ENCODE measurements at regions not wholly inside any gene's neighbourhood (a gene's known extent, or its start where the extent isn't known, plus 50 kb on each side); places are given as distances from the start of the nearest gene placed in this dataset.

DNA sequence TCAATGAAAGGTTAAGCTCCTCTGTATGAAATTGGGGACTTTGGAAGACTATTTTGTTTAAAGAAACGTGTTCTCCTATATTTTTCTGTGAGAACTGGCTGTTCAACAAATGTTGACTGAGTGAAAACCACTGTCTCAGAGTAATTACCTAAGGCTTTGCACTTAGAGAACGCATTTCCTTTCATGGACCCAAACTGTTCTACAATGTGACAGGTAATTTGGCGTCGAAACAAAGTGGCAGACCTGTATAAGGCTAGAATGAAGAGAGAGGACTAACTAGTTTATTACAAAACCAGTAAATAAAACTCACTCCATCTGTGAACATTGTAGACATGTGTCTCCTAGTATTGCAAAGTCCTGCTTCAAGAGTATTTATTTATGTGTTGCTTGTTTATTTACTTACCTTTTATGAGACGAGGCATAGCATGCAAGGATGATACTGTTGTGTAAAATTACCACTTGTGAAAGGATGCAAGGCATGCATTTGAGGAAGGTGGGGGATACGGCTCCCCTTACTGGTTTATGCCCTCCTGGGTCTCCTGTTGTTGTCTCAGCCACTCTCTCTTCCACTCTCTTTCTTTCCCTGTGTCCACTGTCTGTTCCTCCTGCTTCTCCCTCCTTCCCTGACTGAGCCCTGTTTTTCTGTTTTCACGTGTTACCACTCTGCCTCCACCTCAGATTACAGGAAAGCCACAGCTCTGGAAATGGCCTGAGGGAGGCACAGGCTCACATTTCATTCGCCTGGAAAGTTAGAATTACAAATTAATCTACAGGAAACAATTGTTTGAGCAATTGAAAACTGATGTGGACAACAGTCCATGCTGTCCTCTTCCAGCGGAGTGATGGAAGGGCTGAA is 444.0 kb upstream of the ZNF608 start:
- H3K27me3 ChIP-seq (ENCODE audit: control insufficient read depth, insufficient read depth, low read length), result no peaks in the 10 kb centered on the region
- Mint-ChIP-seq H3K36me3 (no peaks in the 10 kb centered on the region), H3K9me3 (no peaks in the 10 kb centered on the region), H3K4me1 (no peaks in the 10 kb centered on the region), H3K27ac (no peak overlapping the region), H3K4me3 (no peak overlapping the region), H3K27me3 (ENCODE audit: low read depth in 2 of 2) (no peaks in the 10 kb centered on the region)
- intact Hi-C loops (cut with micrococcal nuclease), result no loop called here
- ATAC-seq (no peak), DNase-seq (no peak)
- H3K27ac ChIP-seq (ENCODE audit: low read length), result no peak overlapping the region
- WGBS (ENCODE audit: insufficient coverage), result 73% methylated on average over 9 of the region's 9 CpGs
- no peaks in the 10 kb centered on the region for H3K4me1 ChIP-seq (ENCODE audit: control insufficient read depth, insufficient read depth, low read length)
- H3K4me3 ChIP-seq (ENCODE audit: low read length), result no peak overlapping the region
- no peaks in the 10 kb centered on the region for H3K36me3 ChIP-seq (ENCODE audit: control insufficient read depth, insufficient read depth, low read length)
- no peaks in the 10 kb centered on the region for H3K9me3 ChIP-seq (ENCODE audit: control insufficient read depth, insufficient read depth, low read length)
- TF ChIP-seq, protein P1, sequence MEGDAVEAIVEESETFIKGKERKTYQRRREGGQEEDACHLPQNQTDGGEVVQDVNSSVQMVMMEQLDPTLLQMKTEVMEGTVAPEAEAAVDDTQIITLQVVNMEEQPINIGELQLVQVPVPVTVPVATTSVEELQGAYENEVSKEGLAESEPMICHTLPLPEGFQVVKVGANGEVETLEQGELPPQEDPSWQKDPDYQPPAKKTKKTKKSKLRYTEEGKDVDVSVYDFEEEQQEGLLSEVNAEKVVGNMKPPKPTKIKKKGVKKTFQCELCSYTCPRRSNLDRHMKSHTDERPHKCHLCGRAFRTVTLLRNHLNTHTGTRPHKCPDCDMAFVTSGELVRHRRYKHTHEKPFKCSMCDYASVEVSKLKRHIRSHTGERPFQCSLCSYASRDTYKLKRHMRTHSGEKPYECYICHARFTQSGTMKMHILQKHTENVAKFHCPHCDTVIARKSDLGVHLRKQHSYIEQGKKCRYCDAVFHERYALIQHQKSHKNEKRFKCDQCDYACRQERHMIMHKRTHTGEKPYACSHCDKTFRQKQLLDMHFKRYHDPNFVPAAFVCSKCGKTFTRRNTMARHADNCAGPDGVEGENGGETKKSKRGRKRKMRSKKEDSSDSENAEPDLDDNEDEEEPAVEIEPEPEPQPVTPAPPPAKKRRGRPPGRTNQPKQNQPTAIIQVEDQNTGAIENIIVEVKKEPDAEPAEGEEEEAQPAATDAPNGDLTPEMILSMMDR (IDR thresholded peaks at IDR 0.05), result no peak

DNA sequence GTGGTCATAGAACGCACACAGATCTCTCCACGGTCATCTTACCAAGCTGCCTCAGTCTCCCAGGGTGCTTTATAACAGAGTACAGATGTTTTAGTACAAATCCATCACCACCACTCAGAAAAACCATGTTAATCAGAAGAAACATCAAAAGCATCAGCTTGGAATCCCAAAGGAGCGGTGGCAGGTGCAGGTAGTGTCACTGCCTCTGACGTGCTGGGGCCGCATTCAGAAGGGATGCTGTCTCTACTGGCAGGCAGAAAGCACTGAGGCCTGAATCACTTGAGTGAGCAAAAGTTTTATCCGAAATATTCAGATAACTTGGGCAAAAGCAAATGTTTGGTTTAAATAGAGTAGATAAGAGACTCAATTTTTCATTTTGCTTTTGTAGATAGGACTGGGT is 448.4 kb upstream of the ZNF608 start:
- H3K4me3 Mint-ChIP-seq, result no peak overlapping the region
- Histone ChIP-seq H3K4me1 (ENCODE audit: control insufficient read depth, insufficient read depth, low read length) (no peaks in the 10 kb centered on the region), H3K27ac (ENCODE audit: low read length) (no peak overlapping the region), H3K4me3 (ENCODE audit: low read length) (no peak overlapping the region), H3K36me3 (ENCODE audit: control insufficient read depth, insufficient read depth, low read length) (no peaks in the 10 kb centered on the region), H3K9me3 (ENCODE audit: control insufficient read depth, insufficient read depth, low read length) (no peaks in the 10 kb centered on the region), H3K27me3 (ENCODE audit: control insufficient read depth, insufficient read depth, low read length) (no peaks in the 10 kb centered on the region)
- WGBS (ENCODE audit: insufficient coverage), result 92% methylated on average over 6 of the region's 6 CpGs
- no peaks in the 10 kb centered on the region for H3K4me1 Mint-ChIP-seq
- intact Hi-C loops (cut with micrococcal nuclease), result no loop called here
- no peaks in the 10 kb centered on the region for H3K36me3 Mint-ChIP-seq
- no peaks in the 10 kb centered on the region for H3K9me3 Mint-ChIP-seq
- H3K27ac Mint-ChIP-seq, result no peak overlapping the region
- peaks cover 0 to 5% of the 10 kb centered on the region in 2 donors for H3K27me3 Mint-ChIP-seq (ENCODE audit: low read depth in 2 of 2)
- TF ChIP-seq, protein P1 (IDR thresholded peaks at IDR 0.05), result no peak
- no peak for DNase-seq
- ATAC-seq, result no peak

DNA sequence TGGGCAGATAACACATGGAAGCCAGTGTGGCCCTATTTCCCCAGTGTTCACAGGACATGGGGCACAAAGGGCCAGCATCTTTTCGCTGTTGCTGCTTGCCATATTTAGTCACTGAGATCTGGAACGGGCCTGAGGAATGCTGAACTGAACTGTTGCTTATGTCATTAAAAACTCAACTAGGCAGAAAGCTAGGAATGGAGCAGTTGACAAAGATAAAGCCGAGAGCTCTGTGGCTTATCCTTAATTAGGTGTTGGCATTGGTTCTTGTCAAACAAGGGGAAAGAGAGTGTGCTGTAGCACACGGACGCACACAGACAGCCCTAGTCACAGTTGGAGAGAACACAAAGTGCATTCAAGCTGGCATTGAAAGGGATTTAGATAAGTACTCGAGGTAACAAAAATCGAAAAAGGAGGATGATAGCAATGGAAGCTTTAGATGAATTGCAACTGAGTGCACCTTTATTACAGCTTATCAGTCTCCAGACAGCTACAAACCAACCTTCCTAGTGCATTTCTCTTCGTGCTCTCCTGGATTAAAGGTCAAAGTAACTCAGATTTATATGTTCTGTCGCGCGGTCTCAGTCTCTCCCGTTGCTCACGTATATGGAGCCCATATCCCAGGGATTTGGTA is 450.2 kb upstream of the ZNF608 start:
- no peaks in the 10 kb centered on the region for H3K36me3 Mint-ChIP-seq
- intact Hi-C loops (cut with micrococcal nuclease), result no loop called here
- 92% methylated on average over 13 of the region's 13 CpGs for WGBS (ENCODE audit: insufficient coverage)
- H3K27ac Mint-ChIP-seq, result no peak overlapping the region
- TF ChIP-seq, protein P1 (IDR thresholded peaks at IDR 0.05), result no peak
- H3K27me3 ChIP-seq (ENCODE audit: control insufficient read depth, insufficient read depth, low read length), result no peaks in the 10 kb centered on the region
- ATAC-seq (no peak), DNase-seq (no peak)
- no peak overlapping the region for H3K27ac ChIP-seq (ENCODE audit: low read length)
- peaks cover 13 to 14% of the 10 kb centered on the region in 2 donors for H3K4me1 Mint-ChIP-seq
- H3K4me3 Mint-ChIP-seq, result no peak overlapping the region
- H3K27me3 Mint-ChIP-seq (ENCODE audit: low read depth in 2 of 2), result peaks cover 0 to 5% of the 10 kb centered on the region in 2 donors
- H3K36me3 ChIP-seq (ENCODE audit: control insufficient read depth, insufficient read depth, low read length), result no peaks in the 10 kb centered on the region
- H3K4me1 ChIP-seq (ENCODE audit: control insufficient read depth, insufficient read depth, low read length), result peaks cover 6% of the 10 kb centered on the region
- H3K9me3 ChIP-seq (ENCODE audit: control insufficient read depth, insufficient read depth, low read length), result no peaks in the 10 kb centered on the region
- no peaks in the 10 kb centered on the region for H3K9me3 Mint-ChIP-seq
- no peak overlapping the region for H3K4me3 ChIP-seq (ENCODE audit: low read length)

All from natural killer cell (primary cell).